ENCODE measurements at regions not wholly inside any gene's neighbourhood (a gene's known extent, or its start where the extent isn't known, plus 50 kb on each side); places are given as distances from the start of the nearest gene placed in this dataset.

GRCh38 chr3:31358473-31359070 is 174.2 kb upstream of the STT3B start:
- no peak for DNase-seq

- DNase-seq: no peak
These were observed 171.1 kb upstream of the STT3B start for GRCh38 chr3:31361371-31362273.

GRCh38 chr3:31364188-31364587 is 168.5 kb upstream of the STT3B start:
- DNase-seq: no peak

- no peak for DNase-seq
These were observed 168.0 kb upstream of the STT3B start for GRCh38 chr3:31364711-31365110.

- no peak for DNase-seq
These were observed 165.2 kb upstream of the STT3B start for GRCh38 chr3:31367518-31367917.

GRCh38 chr3:31369637-31370379 is 162.9 kb upstream of the STT3B start:
- no peak for DNase-seq

GRCh38 chr3:31370380-31370666 is 162.4 kb upstream of the STT3B start:
- no peak for DNase-seq

GRCh38 chr3:31370681-31371080 is 162.0 kb upstream of the STT3B start:
- DNase-seq: no peak

- DNase-seq: no peak
These were observed 161.1 kb upstream of the STT3B start for GRCh38 chr3:31371484-31372177.

- DNase-seq: no peak
These were observed 159.0 kb upstream of the STT3B start for GRCh38 chr3:31373681-31374080.

GRCh38 chr3:31377045-31377642 is 155.6 kb upstream of the STT3B start:
- DNase-seq: no peak

- DNase-seq: no peak
These were observed 154.5 kb upstream of the STT3B start for GRCh38 chr3:31378231-31378630.

- no peak for DNase-seq
These were observed 153.1 kb upstream of the STT3B start for GRCh38 chr3:31379598-31379997.

GRCh38 chr3:31382856-31383255 is 149.9 kb upstream of the STT3B start:
- no peak for DNase-seq

GRCh38 chr3:31384117-31384516 is 148.6 kb upstream of the STT3B start:
- DNase-seq: no peak

- DNase-seq: no peak
These were observed 142.8 kb upstream of the STT3B start for GRCh38 chr3:31389939-31390338.

GRCh38 chr3:31390466-31390865 is 142.3 kb upstream of the STT3B start:
- DNase-seq: no peak

GRCh38 chr3:31391150-31391549 is 141.6 kb upstream of the STT3B start:
- DNase-seq: no peak

- no peak for DNase-seq
These were observed 140.2 kb upstream of the STT3B start for GRCh38 chr3:31392568-31392967.

GRCh38 chr3:31399271-31399670 is 133.5 kb upstream of the STT3B start:
- DNase-seq: no peak

- DNase-seq: no peak
These were observed 130.6 kb upstream of the STT3B start for GRCh38 chr3:31402117-31402516.

GRCh38 chr3:31403197-31403596 is 129.5 kb upstream of the STT3B start:
- no peak for DNase-seq

- DNase-seq: no peak
These were observed 127.9 kb upstream of the STT3B start for GRCh38 chr3:31404871-31405270.
